ENCODE measurements at regions not wholly inside any gene's neighbourhood (a gene's known extent, or its start where the extent isn't known, plus 50 kb on each side); places are given as distances from the start of the nearest gene placed in this dataset.

GRCh38 chr10:57119684-57120083 is 758.6 kb upstream of the ZWINT start:
- TF ChIP-seq CTCF (IDR thresholded peaks at IDR 0.05), result no peak
- TF ChIP-seq POLR2A (IDR thresholded peaks at IDR 0.05), result no peak
- no peak for TF ChIP-seq POLR2AphosphoS5 (IDR thresholded peaks at IDR 0.05)
- TF ChIP-seq EP300 (IDR thresholded peaks at IDR 0.05), result no peak

Data from sigmoid colon (tissue), 4 donors.